ENCODE measurements at regions not wholly inside any gene's neighbourhood (a gene's known extent, or its start where the extent isn't known, plus 50 kb on each side); places are given as distances from the start of the nearest gene placed in this dataset.

DNA sequence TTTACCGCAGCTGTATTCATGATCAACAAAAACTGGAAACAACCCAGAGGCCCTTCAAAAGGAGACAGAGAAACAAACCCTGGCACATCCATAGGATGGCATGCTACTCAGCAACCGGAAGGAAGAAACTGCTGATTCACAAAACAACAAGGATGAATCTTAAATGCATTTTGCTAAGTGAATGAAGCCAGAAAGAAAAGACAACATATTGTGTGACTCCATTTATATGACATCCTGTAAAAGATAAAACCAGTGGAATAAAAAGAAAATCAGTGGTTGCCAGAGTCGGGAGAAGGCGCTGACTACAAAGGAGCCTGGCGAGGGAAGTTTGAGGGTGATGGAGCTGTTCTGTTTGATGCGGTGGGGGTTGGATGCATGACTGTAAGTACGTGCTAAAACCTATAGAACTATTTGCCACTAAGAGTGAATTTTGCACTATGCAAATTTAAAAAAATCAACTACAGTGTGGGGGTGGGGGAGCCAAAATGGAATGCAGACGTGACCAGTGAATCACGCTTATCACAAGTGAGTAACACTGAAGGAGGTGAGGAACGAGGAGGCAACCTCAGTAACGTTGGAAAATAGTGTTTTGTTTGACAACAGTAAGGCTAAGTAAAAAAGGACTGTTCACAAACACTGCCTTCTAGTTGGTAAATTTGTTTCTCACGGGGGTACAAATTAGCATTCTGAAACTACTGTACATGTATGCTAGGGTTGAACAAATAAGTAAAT, 108.9 kb downstream of the INHBB start:
- H4K20me1 ChIP-seq (ENCODE audit: insufficient read depth, low read length): no peaks in the 10 kb centered on the region
- H3K27ac ChIP-seq (ENCODE audit: low read depth, low read length, poor library complexity, severe bottlenecking): no peak overlapping the region
- peaks cover 3% of the 10 kb centered on the region; the same call in 1 of the 2 replicates for H3K9me3 ChIP-seq (ENCODE audit: low read length)
- no peak overlapping the region for H3K4me3 ChIP-seq (ENCODE audit: low read depth, low read length, poor library complexity, severe bottlenecking)
- no peak for TF ChIP-seq EZH2 (IDR thresholded peaks at IDR 0.05; ENCODE audit: borderline replicate concordance, low read length)
- TF ChIP-seq, protein P1, sequence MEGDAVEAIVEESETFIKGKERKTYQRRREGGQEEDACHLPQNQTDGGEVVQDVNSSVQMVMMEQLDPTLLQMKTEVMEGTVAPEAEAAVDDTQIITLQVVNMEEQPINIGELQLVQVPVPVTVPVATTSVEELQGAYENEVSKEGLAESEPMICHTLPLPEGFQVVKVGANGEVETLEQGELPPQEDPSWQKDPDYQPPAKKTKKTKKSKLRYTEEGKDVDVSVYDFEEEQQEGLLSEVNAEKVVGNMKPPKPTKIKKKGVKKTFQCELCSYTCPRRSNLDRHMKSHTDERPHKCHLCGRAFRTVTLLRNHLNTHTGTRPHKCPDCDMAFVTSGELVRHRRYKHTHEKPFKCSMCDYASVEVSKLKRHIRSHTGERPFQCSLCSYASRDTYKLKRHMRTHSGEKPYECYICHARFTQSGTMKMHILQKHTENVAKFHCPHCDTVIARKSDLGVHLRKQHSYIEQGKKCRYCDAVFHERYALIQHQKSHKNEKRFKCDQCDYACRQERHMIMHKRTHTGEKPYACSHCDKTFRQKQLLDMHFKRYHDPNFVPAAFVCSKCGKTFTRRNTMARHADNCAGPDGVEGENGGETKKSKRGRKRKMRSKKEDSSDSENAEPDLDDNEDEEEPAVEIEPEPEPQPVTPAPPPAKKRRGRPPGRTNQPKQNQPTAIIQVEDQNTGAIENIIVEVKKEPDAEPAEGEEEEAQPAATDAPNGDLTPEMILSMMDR (IDR thresholded peaks at IDR 0.05; ENCODE audit: low read length): no peak
- no peaks in the 10 kb centered on the region for H3F3A ChIP-seq (ENCODE audit: insufficient read depth, low read length)
- H3K4me1 ChIP-seq (ENCODE audit: insufficient read depth, low read length, severe bottlenecking): no peaks in the 10 kb centered on the region
- no peaks in the 10 kb centered on the region for H3K9me2 ChIP-seq (ENCODE audit: low read depth, low read length)
- H3K36me3 ChIP-seq (ENCODE audit: insufficient read depth, low read length): no peaks in the 10 kb centered on the region
- peaks cover 6% of the 10 kb centered on the region for H3K27me3 ChIP-seq (ENCODE audit: insufficient read depth, low read length)
- no peak overlapping the region for H3K9ac ChIP-seq (ENCODE audit: low read length)
- H3K4me2 ChIP-seq (ENCODE audit: low read length): no peak overlapping the region
- H2AFZ ChIP-seq (ENCODE audit: low read length): no peak overlapping the region
- H3K79me2 ChIP-seq (ENCODE audit: insufficient read depth, low read length): no peaks in the 10 kb centered on the region

DNA sequence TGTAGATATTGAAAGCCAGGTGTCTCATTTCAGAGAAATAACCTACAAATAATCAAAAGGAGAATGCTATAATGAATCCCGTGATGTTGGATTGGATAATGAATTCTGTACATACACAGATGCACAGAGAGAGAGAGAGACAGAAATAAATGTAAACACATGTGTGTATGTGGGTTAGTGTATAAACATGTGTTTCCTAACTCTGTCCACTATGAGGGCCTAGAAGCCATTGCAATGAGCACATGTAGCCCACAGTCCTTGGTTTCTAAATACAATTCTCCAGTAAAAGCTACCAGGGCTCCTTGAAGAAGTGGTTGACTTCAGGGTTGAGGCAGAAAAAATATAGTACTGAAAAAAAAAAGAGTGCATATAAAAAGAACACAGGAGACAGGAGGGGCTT, 109.5 kb downstream of the INHBB start:
- H3K4me1 ChIP-seq (ENCODE audit: insufficient read depth, low read length, severe bottlenecking): no peaks in the 10 kb centered on the region
- no peak overlapping the region for H3K4me3 ChIP-seq (ENCODE audit: low read depth, low read length, poor library complexity, severe bottlenecking)
- no peak for TF ChIP-seq EZH2 (IDR thresholded peaks at IDR 0.05; ENCODE audit: borderline replicate concordance, low read length)
- TF ChIP-seq, protein P1 (IDR thresholded peaks at IDR 0.05; ENCODE audit: low read length): no peak
- no peaks in the 10 kb centered on the region for H3K36me3 ChIP-seq (ENCODE audit: insufficient read depth, low read length)
- H3K9me2 ChIP-seq (ENCODE audit: low read depth, low read length): no peaks in the 10 kb centered on the region
- H4K20me1 ChIP-seq (ENCODE audit: insufficient read depth, low read length): no peaks in the 10 kb centered on the region
- no peak overlapping the region for H3K4me2 ChIP-seq (ENCODE audit: low read length)
- H3F3A ChIP-seq (ENCODE audit: insufficient read depth, low read length): no peaks in the 10 kb centered on the region
- peaks cover 6% of the 10 kb centered on the region for H3K27me3 ChIP-seq (ENCODE audit: insufficient read depth, low read length)
- peaks cover 3% of the 10 kb centered on the region; the same call in 1 of the 2 replicates for H3K9me3 ChIP-seq (ENCODE audit: low read length)
- no peak overlapping the region for H3K27ac ChIP-seq (ENCODE audit: low read depth, low read length, poor library complexity, severe bottlenecking)
- no peak overlapping the region for H2AFZ ChIP-seq (ENCODE audit: low read length)
- no peak overlapping the region for H3K9ac ChIP-seq (ENCODE audit: low read length)
- no peaks in the 10 kb centered on the region for H3K79me2 ChIP-seq (ENCODE audit: insufficient read depth, low read length)

DNA sequence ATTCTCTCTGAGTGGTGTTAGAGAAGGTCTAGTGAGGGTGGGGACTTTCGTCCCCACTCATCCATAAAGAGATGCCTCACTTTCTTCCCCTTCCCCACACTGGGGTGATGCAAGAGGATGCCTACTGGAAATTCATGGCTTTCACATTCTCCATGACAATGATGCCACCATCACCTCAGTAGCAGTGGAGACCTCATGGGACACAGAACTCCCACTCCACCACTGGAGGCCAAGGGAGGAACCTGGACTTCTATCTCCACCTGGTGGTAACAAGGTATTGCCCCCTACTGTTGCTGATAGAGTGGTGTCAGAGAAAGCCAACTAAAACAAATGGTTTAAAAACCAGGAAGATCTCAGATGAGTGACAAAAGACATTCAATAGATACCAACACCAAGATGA, 110.9 kb downstream of the INHBB start:
- Histone ChIP-seq H4K20me1 (ENCODE audit: insufficient read depth, low read length) (no peaks in the 10 kb centered on the region), H3K9me3 (ENCODE audit: low read length) (peaks cover 3% of the 10 kb centered on the region; the same call in 1 of the 2 replicates), H3K36me3 (ENCODE audit: insufficient read depth, low read length) (no peaks in the 10 kb centered on the region), H3F3A (ENCODE audit: insufficient read depth, low read length) (no peaks in the 10 kb centered on the region), H3K79me2 (ENCODE audit: insufficient read depth, low read length) (no peaks in the 10 kb centered on the region), H3K4me2 (ENCODE audit: low read length) (no peak overlapping the region), H3K27ac (ENCODE audit: low read depth, low read length, poor library complexity, severe bottlenecking) (no peak overlapping the region), H3K4me1 (ENCODE audit: insufficient read depth, low read length, severe bottlenecking) (no peaks in the 10 kb centered on the region), H2AFZ (ENCODE audit: low read length) (no peak overlapping the region), H3K9me2 (ENCODE audit: low read depth, low read length) (no peaks in the 10 kb centered on the region), H3K27me3 (ENCODE audit: insufficient read depth, low read length) (peaks cover 6% of the 10 kb centered on the region), H3K9ac (ENCODE audit: low read length) (no peak overlapping the region), H3K4me3 (ENCODE audit: low read depth, low read length, poor library complexity, severe bottlenecking) (no peak overlapping the region)
- TF ChIP-seq, protein P1 (IDR thresholded peaks at IDR 0.05; ENCODE audit: low read length): peak; percentile 53; the same call in 1 of the 2 replicates
- TF ChIP-seq EZH2 (IDR thresholded peaks at IDR 0.05; ENCODE audit: borderline replicate concordance, low read length): no peak

Data from OCI-LY1 (cell line).